ENCODE measurements at regions not wholly inside any gene's neighbourhood (a gene's known extent, or its start where the extent isn't known, plus 50 kb on each side); places are given as distances from the start of the nearest gene placed in this dataset.
"Not testable (repeated sequence)": the region's sequence is repeated elsewhere in the genome, so short reads cannot be mapped to it uniquely, and the experiment has no call there.

GRCh38 chr2:128505575-128506526 lies 187.2 kb upstream of the HS6ST1 start:
- no peak for DNase-seq (ENCODE audit: low read depth, low spot score)

- no peak for DNase-seq (ENCODE audit: low read depth, low spot score)
Measured at GRCh38 chr2:128506534-128506933, 187.9 kb upstream of the HS6ST1 start.

GRCh38 chr2:128510701-128511397 lies 192.2 kb upstream of the HS6ST1 start:
- DNase-seq (ENCODE audit: low read depth, low spot score), result no peak

GRCh38 chr2:128511731-128512378 lies 193.2 kb upstream of the HS6ST1 start:
- no peak for DNase-seq (ENCODE audit: low read depth, low spot score)

GRCh38 chr2:128512379-128513115 lies 193.9 kb upstream of the HS6ST1 start:
- peak; percentile 27 for DNase-seq (ENCODE audit: low read depth, low spot score)

- no peak for DNase-seq (ENCODE audit: low read depth, low spot score)
Measured at GRCh38 chr2:128513116-128513960, 194.7 kb upstream of the HS6ST1 start.

- DNase-seq (ENCODE audit: low read depth, low spot score), result no peak
Measured at GRCh38 chr2:128513961-128514283, 195.3 kb upstream of the HS6ST1 start.

- DNase-seq (ENCODE audit: low read depth, low spot score), result no peak
Measured at GRCh38 chr2:128514555-128514955, 195.9 kb upstream of the HS6ST1 start.

GRCh38 chr2:128516938-128517337 lies 198.3 kb upstream of the HS6ST1 start:
- DNase-seq (ENCODE audit: low read depth, low spot score), result no peak

GRCh38 chr2:128519028-128519427 lies 200.4 kb upstream of the HS6ST1 start:
- DNase-seq (ENCODE audit: low read depth, low spot score), result not testable (repeated sequence)

GRCh38 chr2:128519517-128520215 lies 201.0 kb upstream of the HS6ST1 start:
- DNase-seq (ENCODE audit: low read depth, low spot score), result no peak

- no peak for DNase-seq (ENCODE audit: low read depth, low spot score)
Measured at GRCh38 chr2:128520340-128520739, 201.7 kb upstream of the HS6ST1 start.

- no peak for DNase-seq (ENCODE audit: low read depth, low spot score)
Measured at GRCh38 chr2:128520791-128521190, 202.1 kb upstream of the HS6ST1 start.

- no peak for DNase-seq (ENCODE audit: low read depth, low spot score)
Measured at GRCh38 chr2:128521482-128521881, 202.8 kb upstream of the HS6ST1 start.

GRCh38 chr2:128522829-128523228 lies 204.2 kb upstream of the HS6ST1 start:
- no peak for DNase-seq (ENCODE audit: low read depth, low spot score)

- DNase-seq (ENCODE audit: low read depth, low spot score), result no peak
Measured at GRCh38 chr2:128523457-128523856, 204.8 kb upstream of the HS6ST1 start.

- DNase-seq (ENCODE audit: low read depth, low spot score), result no peak
Measured at GRCh38 chr2:128524183-128524582, 205.5 kb upstream of the HS6ST1 start.

- no peak for DNase-seq (ENCODE audit: low read depth, low spot score)
Measured at GRCh38 chr2:128525653-128526052, 207.0 kb upstream of the HS6ST1 start.

GRCh38 chr2:128526455-128526976 lies 207.8 kb upstream of the HS6ST1 start:
- DNase-seq (ENCODE audit: low read depth, low spot score), result no peak

GRCh38 chr2:128528133-128528532 lies 209.5 kb upstream of the HS6ST1 start:
- no peak for DNase-seq (ENCODE audit: low read depth, low spot score)

All from astrocyte of the hippocampus (primary cell).